Mesendoderm (in vitro differentiated cells): ENCODE measurements at regions not wholly inside any gene's neighbourhood (a gene's known extent, or its start where the extent isn't known, plus 50 kb on each side); places are given as distances from the start of the nearest gene placed in this dataset.
A peak's percentile ranks its signal among the peaks of the same experiment; 100 is the strongest.
"Not testable (repeated sequence)": the region's sequence is repeated elsewhere in the genome, so short reads cannot be mapped to it uniquely, and the experiment has no call there.

Experiments used
- DNase-seq: peaks from one replicate; pipeline ENCODE4 v3.0.0; 2013
- H2AK5ac ChIP-seq: 2 replicates; pipeline ENCODE4 v1.6.1; 2013; ENCODE audit warnings: low read length, inconsistent platforms
- H2BK120ac ChIP-seq: 2 replicates; pipeline ENCODE4 v1.6.1; 2013; ENCODE audit warnings: low read depth, mild to moderate bottlenecking, low read length, moderate library complexity, mixed read lengths
- H2BK15ac ChIP-seq: replicated peaks from 2 replicates; pipeline ENCODE4 v1.6.1; 2013; ENCODE audit warnings: low read depth, mild to moderate bottlenecking, moderate library complexity
- H2BK5ac ChIP-seq: 2 replicates; pipeline ENCODE4 v1.6.1; 2013; ENCODE audit warnings: low read length, inconsistent platforms
- H3K18ac ChIP-seq: 2 replicates; pipeline ENCODE4 v1.6.1; 2013; ENCODE audit warnings: mild to moderate bottlenecking, low read length, mixed read lengths
- H3K23ac ChIP-seq: one replicate; pipeline ENCODE4 v1.6.1; 2013; ENCODE audit warnings: low read length
- H3K27ac ChIP-seq: 2 replicates; pipeline ENCODE4 v1.5.1; 2013; ENCODE audit warnings: low read depth, mild to moderate bottlenecking, inconsistent platforms, low read length, moderate library complexity
- H3K27me3 ChIP-seq: 2 replicates; pipeline ENCODE4 v1.6.1; 2013; ENCODE audit warnings: low read length, control low read depth, mild to moderate bottlenecking, inconsistent platforms; ENCODE audit not compliant: insufficient read depth, poor library complexity
- H3K36me3 ChIP-seq: 2 replicates; pipeline ENCODE4 v1.6.1; 2013; ENCODE audit warnings: low read length, inconsistent platforms; ENCODE audit not compliant: control insufficient read depth, insufficient read depth
- H3K4ac ChIP-seq: one replicate; pipeline ENCODE4 v1.6.1; 2013; ENCODE audit warnings: low read depth, mild to moderate bottlenecking, low read length, moderate library complexity
- H3K4me1 ChIP-seq: 2 replicates; pipeline ENCODE4 v1.6.1; 2013; ENCODE audit warnings: low read depth, low read length, inconsistent platforms; ENCODE audit not compliant: control insufficient read depth
- H3K4me2 ChIP-seq: 2 replicates; pipeline ENCODE4 v1.6.1; 2013; ENCODE audit warnings: low read length
- H3K4me3 ChIP-seq: 2 replicates; pipeline ENCODE4 v1.5.1; 2013; ENCODE audit warnings: mild to moderate bottlenecking, low read length
- H3K56ac ChIP-seq: one replicate; pipeline ENCODE4 v1.6.1; 2013; ENCODE audit warnings: low read length
- H3K79me1 ChIP-seq: 2 replicates; pipeline ENCODE4 v1.6.1; 2013; ENCODE audit warnings: low read length, inconsistent platforms
- H3K79me2 ChIP-seq: 2 replicates; pipeline ENCODE4 v1.6.1; 2013; ENCODE audit warnings: mild to moderate bottlenecking, low read length; ENCODE audit not compliant: control insufficient read depth, insufficient read depth
- H3K9ac ChIP-seq: 2 replicates; pipeline ENCODE4 v1.6.1; 2013; ENCODE audit warnings: low read length, inconsistent platforms
- H4K5ac ChIP-seq: one replicate; pipeline ENCODE4 v1.6.1; 2013; ENCODE audit warnings: low read length
- H4K8ac ChIP-seq: one replicate; pipeline ENCODE4 v1.6.1; 2013; ENCODE audit warnings: low read depth, mild to moderate bottlenecking, control low read depth, low read length, moderate library complexity
- WGBS: extraction: QIAGEN DNeasy Blood & Tissue Kit; methylation state at CpG from one replicate; pipeline ENCODE4 v1.1.7; 2013; ENCODE audit warnings: low lambda C conversion rate, missing lambda C conversion rate; ENCODE audit not compliant: insufficient coverage; ENCODE audit errors: extremely low coverage; 5-methylcytosine and 5-hydroxymethylcytosine counted together

DNA sequence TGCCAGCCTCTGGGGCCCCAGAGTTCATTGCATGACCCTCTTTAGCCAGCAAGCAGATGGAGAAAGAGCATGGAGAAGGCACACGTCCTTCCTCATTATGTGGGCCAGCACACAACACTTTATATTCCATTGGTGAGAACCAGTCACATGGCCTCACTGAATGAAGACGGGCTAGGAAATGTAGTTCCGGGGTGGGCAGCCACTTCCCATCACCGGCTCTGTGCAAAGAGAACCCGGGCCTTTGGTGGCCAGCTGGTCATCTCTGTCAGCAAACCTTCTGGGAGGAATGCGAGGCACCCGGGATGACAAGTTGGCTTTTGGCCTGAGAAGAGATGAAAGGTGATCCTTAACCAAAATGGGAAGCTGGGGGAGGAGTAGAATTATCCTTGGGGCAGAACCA lies 90.2 kb upstream of the VGLL4 start:
- no peak overlapping the region for H4K8ac ChIP-seq
- no peaks in the 10 kb centered on the region for H3K79me2 ChIP-seq
- no peaks in the 10 kb centered on the region for H3K36me3 ChIP-seq
- H2BK15ac ChIP-seq: no peak overlapping the region
- no peak overlapping the region for H2AK5ac ChIP-seq
- WGBS: no CpG with 5 or more reads among the region's 7 CpGs
- no peak overlapping the region for H2BK120ac ChIP-seq
- H3K23ac ChIP-seq: no peak overlapping the region
- H3K4me2 ChIP-seq: no peak overlapping the region
- H3K4ac ChIP-seq: no peak overlapping the region
- no peak for DNase-seq
- no peak overlapping the region for H3K9ac ChIP-seq
- no peak overlapping the region for H3K4me3 ChIP-seq
- no peak overlapping the region for H3K18ac ChIP-seq
- no peaks in the 10 kb centered on the region for H3K4me1 ChIP-seq
- no peaks in the 10 kb centered on the region for H3K27me3 ChIP-seq
- H3K79me1 ChIP-seq: no peaks in the 10 kb centered on the region
- H4K5ac ChIP-seq: no peak overlapping the region
- no peak overlapping the region for H3K27ac ChIP-seq
- H2BK5ac ChIP-seq: no peak overlapping the region
- H3K56ac ChIP-seq: no peak overlapping the region

DNA sequence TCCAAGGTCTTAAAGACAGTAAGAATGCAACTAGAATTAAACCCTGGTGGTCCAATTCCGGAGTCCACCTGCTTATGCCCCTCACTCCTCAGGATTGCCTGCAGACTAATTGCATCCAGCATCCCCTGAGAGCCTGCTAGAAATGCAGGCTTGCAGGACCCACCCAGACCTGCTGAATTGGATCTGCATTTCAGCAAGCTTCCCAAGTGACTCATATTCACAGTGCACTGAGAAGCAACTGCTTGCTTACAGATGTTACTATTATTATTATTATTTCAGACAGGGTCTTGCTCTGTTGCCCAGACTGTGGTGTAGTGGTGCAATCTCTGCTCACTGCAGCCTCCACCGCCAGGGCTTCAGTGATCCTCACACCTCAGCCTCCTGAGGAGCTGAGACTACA lies 83.5 kb upstream of the VGLL4 start:
- H4K8ac ChIP-seq: no peak overlapping the region
- H2AK5ac ChIP-seq: no peak overlapping the region
- no peaks in the 10 kb centered on the region for H3K79me2 ChIP-seq
- DNase-seq: no peak
- no peak overlapping the region for H3K4me3 ChIP-seq
- H2BK120ac ChIP-seq: no peak overlapping the region
- no peaks in the 10 kb centered on the region for H3K79me1 ChIP-seq
- no peaks in the 10 kb centered on the region for H3K4me1 ChIP-seq
- no peak overlapping the region for H3K4ac ChIP-seq
- no peak overlapping the region for H3K9ac ChIP-seq
- H3K4me2 ChIP-seq: no peak overlapping the region
- no peak overlapping the region for H3K27ac ChIP-seq
- no CpG with 5 or more reads among the region's 2 CpGs for WGBS
- no peak overlapping the region for H2BK15ac ChIP-seq
- H3K23ac ChIP-seq: no peak overlapping the region
- no peak overlapping the region for H3K56ac ChIP-seq
- no peak overlapping the region for H3K18ac ChIP-seq
- H2BK5ac ChIP-seq: no peak overlapping the region
- no peaks in the 10 kb centered on the region for H3K36me3 ChIP-seq
- no peak overlapping the region for H4K5ac ChIP-seq
- no peaks in the 10 kb centered on the region for H3K27me3 ChIP-seq

DNA sequence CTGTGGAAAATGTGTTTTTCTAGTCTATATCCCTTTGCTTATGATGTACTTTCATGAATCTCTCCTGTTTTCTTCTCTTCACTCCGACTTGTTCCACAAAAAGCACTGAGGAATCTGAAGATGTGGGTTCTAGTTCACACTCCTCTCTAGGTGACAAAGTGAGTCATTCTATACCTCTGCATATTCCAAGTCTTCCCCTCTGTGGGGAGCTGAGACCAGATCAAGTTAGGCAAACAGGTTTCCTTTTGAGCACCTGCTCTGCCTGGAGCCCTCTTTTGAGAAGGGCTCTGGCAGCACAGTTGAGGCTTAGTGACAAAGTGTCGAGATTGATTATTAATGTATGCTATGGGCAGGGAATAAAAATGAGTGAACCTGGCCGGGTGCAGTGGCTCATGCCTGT lies 82.4 kb upstream of the VGLL4 start:
- H4K5ac ChIP-seq: no peak overlapping the region
- H3K4me3 ChIP-seq: no peak overlapping the region
- H2AK5ac ChIP-seq: no peak overlapping the region
- no peak overlapping the region for H3K27ac ChIP-seq
- H2BK5ac ChIP-seq: no peak overlapping the region
- no peaks in the 10 kb centered on the region for H3K27me3 ChIP-seq
- H3K36me3 ChIP-seq: no peaks in the 10 kb centered on the region
- H3K79me1 ChIP-seq: no peaks in the 10 kb centered on the region
- H3K4me2 ChIP-seq: no peak overlapping the region
- no peaks in the 10 kb centered on the region for H3K79me2 ChIP-seq
- H2BK120ac ChIP-seq: no peak overlapping the region
- H3K56ac ChIP-seq: no peak overlapping the region
- H4K8ac ChIP-seq: no peak overlapping the region
- DNase-seq: peak; percentile 43
- no peak overlapping the region for H2BK15ac ChIP-seq
- WGBS: no CpG with 5 or more reads among the region's 3 CpGs
- H3K4me1 ChIP-seq: no peaks in the 10 kb centered on the region
- H3K23ac ChIP-seq: no peak overlapping the region
- no peak overlapping the region for H3K9ac ChIP-seq
- H3K18ac ChIP-seq: no peak overlapping the region
- H3K4ac ChIP-seq: no peak overlapping the region

DNA sequence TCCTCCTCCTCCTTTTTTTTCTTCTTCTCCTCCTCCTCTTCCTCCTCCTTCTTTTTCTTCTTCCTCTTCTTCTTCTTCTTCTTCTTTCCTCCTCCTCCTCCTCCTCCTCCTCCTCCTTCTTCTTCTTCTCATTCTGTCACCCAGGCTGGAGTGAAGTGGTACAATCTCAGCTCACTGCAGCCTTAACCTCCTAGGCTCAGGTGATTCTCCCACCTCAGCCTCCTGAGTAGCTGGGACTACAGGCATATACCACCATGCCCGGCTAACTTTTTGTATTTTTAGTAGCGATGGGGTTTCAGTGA lies 81.6 kb upstream of the VGLL4 start:
- not testable (repeated sequence) for H2BK120ac ChIP-seq, H3K27ac ChIP-seq, H3K4me2 ChIP-seq, H3K9ac ChIP-seq, H2BK5ac ChIP-seq, H2BK15ac ChIP-seq, H3K79me1 ChIP-seq, H3K79me2 ChIP-seq, H3K56ac ChIP-seq, H3K4ac ChIP-seq, H3K27me3 ChIP-seq, H2AK5ac ChIP-seq, H4K8ac ChIP-seq, H3K18ac ChIP-seq, H3K23ac ChIP-seq, DNase-seq, H3K4me1 ChIP-seq, H4K5ac ChIP-seq, H3K4me3 ChIP-seq, H3K36me3 ChIP-seq
- no CpG with 5 or more reads among the region's 2 CpGs for WGBS

DNA sequence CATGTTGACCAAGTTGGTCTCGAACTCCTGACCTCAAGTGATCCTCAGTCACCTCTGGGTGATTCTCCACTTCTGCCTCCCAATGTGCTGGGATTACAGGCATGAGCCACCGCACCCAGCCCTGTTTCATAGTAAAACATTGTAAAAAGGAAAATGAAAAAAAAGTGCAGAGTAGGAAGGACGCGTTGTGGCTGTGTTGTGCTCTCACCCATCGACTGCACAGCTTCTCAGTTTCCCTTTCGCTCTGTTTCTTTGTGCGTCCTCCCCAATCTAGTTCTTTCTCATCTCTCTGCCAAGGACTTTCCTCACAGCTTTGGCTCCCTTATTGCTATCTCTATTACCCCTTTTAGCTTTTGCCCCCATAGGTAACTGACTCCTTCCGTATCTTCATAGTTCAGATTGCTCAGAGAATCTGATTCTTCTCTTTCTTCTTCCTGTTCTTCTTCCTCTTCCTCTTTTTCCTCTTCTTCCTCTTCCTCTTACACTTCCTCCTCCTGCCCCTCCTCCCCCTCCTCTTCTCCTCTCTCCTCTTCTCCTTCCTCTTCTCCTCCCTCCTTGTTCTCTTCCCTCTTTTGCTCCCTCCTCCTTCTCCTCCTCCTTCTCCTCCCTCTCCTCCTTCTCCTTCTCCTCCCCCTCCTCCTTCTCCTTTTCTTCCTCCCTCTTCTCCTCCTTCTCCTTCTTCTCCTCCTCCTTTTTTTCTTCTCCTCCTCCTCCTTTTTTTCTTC lies 81.1 kb upstream of the VGLL4 start:
- DNase-seq: no peak
- Histone ChIP-seq H3K27me3 (no peaks in the 10 kb centered on the region), H3K79me2 (no peaks in the 10 kb centered on the region), H2BK120ac (no peak overlapping the region), H3K18ac (no peak overlapping the region), H3K4me1 (no peaks in the 10 kb centered on the region), H3K4me3 (no peak overlapping the region), H3K4ac (no peak overlapping the region), H3K36me3 (no peaks in the 10 kb centered on the region), H3K79me1 (no peaks in the 10 kb centered on the region), H3K9ac (no peak overlapping the region), H2AK5ac (no peak overlapping the region), H3K23ac (no peak overlapping the region), H4K8ac (no peak overlapping the region), H3K56ac (no peak overlapping the region), H3K27ac (no peak overlapping the region), H2BK15ac (no peak overlapping the region), H2BK5ac (no peak overlapping the region), H3K4me2 (no peak overlapping the region), H4K5ac (no peak overlapping the region)
- WGBS: no CpG with 5 or more reads among the region's 8 CpGs

DNA sequence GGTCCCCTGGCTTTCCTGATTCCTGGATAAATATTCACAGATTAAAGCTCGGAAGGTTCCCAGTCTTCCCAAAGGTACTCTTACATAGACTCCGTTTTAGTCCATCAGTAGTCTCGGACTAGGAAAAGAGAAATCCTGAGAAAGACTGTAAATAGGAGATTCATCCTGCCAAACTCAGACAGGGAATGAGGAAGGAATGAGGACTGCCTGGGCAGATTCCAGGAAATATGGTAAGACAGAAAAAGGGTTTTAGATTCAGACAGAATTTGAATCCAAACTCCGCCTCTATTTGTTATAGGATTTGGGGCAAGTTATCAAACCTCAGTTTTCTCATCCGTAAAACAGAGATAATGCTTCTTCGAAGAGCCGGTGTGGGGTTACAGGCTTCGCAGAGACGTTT lies 77.8 kb upstream of the VGLL4 start:
- H4K8ac ChIP-seq: no peak overlapping the region
- no CpG with 5 or more reads among the region's 9 CpGs for WGBS
- no peaks in the 10 kb centered on the region for H3K36me3 ChIP-seq
- no peak overlapping the region for H3K56ac ChIP-seq
- H2AK5ac ChIP-seq: no peak overlapping the region
- H3K27ac ChIP-seq: no peak overlapping the region
- no peak overlapping the region for H3K18ac ChIP-seq
- H3K9ac ChIP-seq: no peak overlapping the region
- H3K79me1 ChIP-seq: peaks cover 1% of the 10 kb centered on the region
- H3K79me2 ChIP-seq: no peaks in the 10 kb centered on the region
- no peak overlapping the region for H4K5ac ChIP-seq
- H3K23ac ChIP-seq: no peak overlapping the region
- no peak overlapping the region for H3K4me2 ChIP-seq
- H3K4me1 ChIP-seq: peaks cover 3% of the 10 kb centered on the region
- no peak overlapping the region for H2BK120ac ChIP-seq
- H2BK15ac ChIP-seq: no peak overlapping the region
- H2BK5ac ChIP-seq: no peak overlapping the region
- no peak overlapping the region for H3K4me3 ChIP-seq
- no peaks in the 10 kb centered on the region for H3K27me3 ChIP-seq
- no peak for DNase-seq
- no peak overlapping the region for H3K4ac ChIP-seq
